ENCODE measurements at regions not wholly inside any gene's neighbourhood (a gene's known extent, or its start where the extent isn't known, plus 50 kb on each side); places are given as distances from the start of the nearest gene placed in this dataset.

DNA sequence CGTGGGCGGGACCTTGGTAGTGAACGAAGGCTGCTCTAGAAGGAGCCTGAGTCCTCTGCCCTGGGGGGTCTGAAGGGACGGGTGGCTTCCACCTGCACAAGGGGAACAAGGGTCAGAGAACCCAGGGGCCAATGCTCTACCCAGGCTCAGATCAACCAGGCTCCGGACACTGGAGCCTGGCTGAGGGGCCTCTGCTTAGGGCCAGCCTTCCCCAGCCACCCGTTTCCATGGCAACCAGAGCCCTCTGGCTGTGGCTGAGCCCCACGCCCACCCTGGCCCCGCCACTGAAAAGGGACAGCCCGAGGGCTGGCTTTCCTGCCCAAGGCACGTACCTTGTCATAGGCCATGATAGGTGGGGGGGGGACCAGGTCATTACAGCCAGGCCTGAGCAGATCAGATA, 724.6 kb downstream of the PTPRU start:
- TF ChIP-seq, protein P1, sequence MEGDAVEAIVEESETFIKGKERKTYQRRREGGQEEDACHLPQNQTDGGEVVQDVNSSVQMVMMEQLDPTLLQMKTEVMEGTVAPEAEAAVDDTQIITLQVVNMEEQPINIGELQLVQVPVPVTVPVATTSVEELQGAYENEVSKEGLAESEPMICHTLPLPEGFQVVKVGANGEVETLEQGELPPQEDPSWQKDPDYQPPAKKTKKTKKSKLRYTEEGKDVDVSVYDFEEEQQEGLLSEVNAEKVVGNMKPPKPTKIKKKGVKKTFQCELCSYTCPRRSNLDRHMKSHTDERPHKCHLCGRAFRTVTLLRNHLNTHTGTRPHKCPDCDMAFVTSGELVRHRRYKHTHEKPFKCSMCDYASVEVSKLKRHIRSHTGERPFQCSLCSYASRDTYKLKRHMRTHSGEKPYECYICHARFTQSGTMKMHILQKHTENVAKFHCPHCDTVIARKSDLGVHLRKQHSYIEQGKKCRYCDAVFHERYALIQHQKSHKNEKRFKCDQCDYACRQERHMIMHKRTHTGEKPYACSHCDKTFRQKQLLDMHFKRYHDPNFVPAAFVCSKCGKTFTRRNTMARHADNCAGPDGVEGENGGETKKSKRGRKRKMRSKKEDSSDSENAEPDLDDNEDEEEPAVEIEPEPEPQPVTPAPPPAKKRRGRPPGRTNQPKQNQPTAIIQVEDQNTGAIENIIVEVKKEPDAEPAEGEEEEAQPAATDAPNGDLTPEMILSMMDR (IDR thresholded peaks at IDR 0.05; ENCODE audit: insufficient read depth, low read depth, low read length) = no peak
- no peak for TF ChIP-seq EZH2 (IDR thresholded peaks at IDR 0.05; ENCODE audit: insufficient read depth, low read length)
